Endothelial cell (in vitro differentiated cells): ENCODE measurements at regions not wholly inside any gene's neighbourhood (a gene's known extent, or its start where the extent isn't known, plus 50 kb on each side); places are given as distances from the start of the nearest gene placed in this dataset.

Experiments used
- DNase-seq: peaks from one replicate; pipeline ENCODE4 v3.0.0; 2021; ENCODE audit warnings: low spot score
- H3K27ac Mint-ChIP-seq: one replicate; pipeline ENCODE4 v1.8.0; 2021; ENCODE audit warnings: mixed read lengths, inconsistent platforms; ENCODE audit not compliant: unreplicated experiment
- H3K27me3 Mint-ChIP-seq: one replicate; pipeline ENCODE4 v1.8.0; 2021; ENCODE audit warnings: mild to moderate bottlenecking, moderate library complexity, mixed read lengths, inconsistent platforms; ENCODE audit not compliant: unreplicated experiment
- H3K36me3 Mint-ChIP-seq: one replicate; pipeline ENCODE4 v1.8.0; 2021; ENCODE audit warnings: mild to moderate bottlenecking, low read depth, mixed read lengths, inconsistent platforms; ENCODE audit not compliant: unreplicated experiment
- H3K4me1 Mint-ChIP-seq: one replicate; pipeline ENCODE4 v1.8.0; 2021; ENCODE audit warnings: mild to moderate bottlenecking, mixed read lengths, inconsistent platforms; ENCODE audit not compliant: unreplicated experiment
- H3K4me3 Mint-ChIP-seq: one replicate; pipeline ENCODE4 v1.8.0; 2021; ENCODE audit warnings: mild to moderate bottlenecking, mixed read lengths, inconsistent platforms; ENCODE audit not compliant: unreplicated experiment
- H3K9me3 Mint-ChIP-seq: one replicate; pipeline ENCODE4 v1.8.0; 2021; ENCODE audit warnings: mixed read lengths, inconsistent platforms; ENCODE audit not compliant: unreplicated experiment
- TF ChIP-seq, protein P1 (sequence below): fragments of 200-600 bp; sonication (generic); IDR thresholded peaks from one replicate; pipeline ENCODE4 v1.5.0; 2021; ENCODE audit warnings: antibody characterized with exemption; ENCODE audit not compliant: unreplicated experiment

DNA sequence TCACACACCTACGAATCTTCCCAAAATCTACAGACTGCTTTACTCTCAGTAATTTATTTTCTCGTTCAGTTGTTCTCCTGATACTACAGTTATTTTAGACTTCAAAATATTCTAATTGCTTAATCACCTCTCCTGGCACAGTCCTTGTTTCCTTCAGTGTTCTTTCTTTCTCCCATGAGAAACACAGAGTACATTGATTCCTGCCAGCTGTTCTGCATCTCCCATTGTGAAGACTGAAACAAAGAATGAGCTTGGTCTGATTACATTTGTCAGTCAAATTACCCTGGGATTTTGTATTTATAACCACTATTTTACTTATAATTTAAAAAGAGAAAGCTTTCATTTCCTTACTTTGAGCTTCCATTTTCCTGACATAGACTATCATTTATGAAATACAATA, 63.9 kb upstream of the TANK start:
- H3K36me3 Mint-ChIP-seq = peaks cover 3% of the 10 kb centered on the region
- H3K4me1 Mint-ChIP-seq = peaks cover 15% of the 10 kb centered on the region
- H3K27me3 Mint-ChIP-seq = peaks cover 3% of the 10 kb centered on the region
- no peaks in the 10 kb centered on the region for H3K9me3 Mint-ChIP-seq
- no peak for DNase-seq
- peak overlapping the region; percentile 98 for H3K27ac Mint-ChIP-seq
- TF ChIP-seq, protein P1, sequence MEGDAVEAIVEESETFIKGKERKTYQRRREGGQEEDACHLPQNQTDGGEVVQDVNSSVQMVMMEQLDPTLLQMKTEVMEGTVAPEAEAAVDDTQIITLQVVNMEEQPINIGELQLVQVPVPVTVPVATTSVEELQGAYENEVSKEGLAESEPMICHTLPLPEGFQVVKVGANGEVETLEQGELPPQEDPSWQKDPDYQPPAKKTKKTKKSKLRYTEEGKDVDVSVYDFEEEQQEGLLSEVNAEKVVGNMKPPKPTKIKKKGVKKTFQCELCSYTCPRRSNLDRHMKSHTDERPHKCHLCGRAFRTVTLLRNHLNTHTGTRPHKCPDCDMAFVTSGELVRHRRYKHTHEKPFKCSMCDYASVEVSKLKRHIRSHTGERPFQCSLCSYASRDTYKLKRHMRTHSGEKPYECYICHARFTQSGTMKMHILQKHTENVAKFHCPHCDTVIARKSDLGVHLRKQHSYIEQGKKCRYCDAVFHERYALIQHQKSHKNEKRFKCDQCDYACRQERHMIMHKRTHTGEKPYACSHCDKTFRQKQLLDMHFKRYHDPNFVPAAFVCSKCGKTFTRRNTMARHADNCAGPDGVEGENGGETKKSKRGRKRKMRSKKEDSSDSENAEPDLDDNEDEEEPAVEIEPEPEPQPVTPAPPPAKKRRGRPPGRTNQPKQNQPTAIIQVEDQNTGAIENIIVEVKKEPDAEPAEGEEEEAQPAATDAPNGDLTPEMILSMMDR = no peak
- peak overlapping the region; percentile 18 for H3K4me3 Mint-ChIP-seq

DNA sequence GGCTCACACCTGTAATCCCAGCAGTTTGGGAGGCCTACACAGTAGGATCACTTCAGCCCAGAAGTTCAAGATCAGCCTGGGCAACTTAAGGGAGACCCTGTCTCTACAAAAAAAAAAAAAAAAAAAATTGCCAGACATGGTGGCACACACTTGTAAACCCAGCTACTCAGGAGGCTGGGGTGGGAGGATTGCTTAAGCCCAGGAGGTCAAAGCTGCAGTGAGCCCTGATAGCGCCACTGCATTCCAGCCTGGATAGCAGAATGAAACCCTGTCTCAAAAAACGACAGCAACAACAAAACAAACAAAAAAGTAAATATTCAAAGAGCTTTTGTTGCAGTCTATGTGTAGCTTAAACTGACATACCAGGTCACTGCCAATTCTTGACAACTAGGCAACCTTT, 63.1 kb upstream of the TANK start:
- Mint-ChIP-seq H3K27ac (no peak overlapping the region), H3K36me3 (peaks cover 3% of the 10 kb centered on the region), H3K4me3 (no peak overlapping the region), H3K4me1 (peaks cover 14% of the 10 kb centered on the region), H3K9me3 (no peaks in the 10 kb centered on the region), H3K27me3 (peaks cover 3% of the 10 kb centered on the region)
- TF ChIP-seq, protein P1 = no peak
- DNase-seq = no peak

DNA sequence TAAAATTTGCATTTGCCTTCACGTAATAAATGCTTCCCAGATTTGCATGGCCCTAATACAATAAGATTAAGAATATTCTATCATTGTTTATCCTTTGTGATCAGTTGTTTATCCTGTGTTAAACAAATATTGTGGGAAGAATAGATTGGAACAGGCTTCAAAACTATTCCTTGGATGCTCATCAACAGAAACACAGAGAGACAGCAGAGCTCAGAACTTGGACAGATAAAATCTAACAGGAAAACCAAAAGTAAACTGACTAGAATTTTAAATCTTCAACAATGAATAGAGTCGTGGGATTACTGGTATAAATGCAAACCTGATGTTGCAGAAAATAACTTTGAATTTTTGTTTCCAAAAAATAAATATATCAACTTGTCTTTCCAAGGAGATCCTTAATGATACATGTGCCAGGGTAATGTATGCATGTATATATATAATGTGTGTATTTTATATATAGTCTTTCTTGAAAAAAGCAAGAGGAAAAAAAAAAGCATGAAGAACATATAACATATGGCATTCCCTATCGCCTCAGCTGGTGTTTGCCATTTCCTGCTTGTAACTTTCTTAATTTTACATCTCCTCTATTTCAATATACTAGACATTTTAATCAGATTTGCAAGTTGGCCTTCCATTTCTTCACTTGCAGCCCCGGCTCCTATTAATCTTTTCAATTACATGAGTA, 59.9 kb upstream of the TANK start:
- Mint-ChIP-seq H3K27ac (no peak overlapping the region), H3K9me3 (no peaks in the 10 kb centered on the region), H3K27me3 (peaks cover 3% of the 10 kb centered on the region), H3K4me3 (no peak overlapping the region), H3K4me1 (peaks cover 8% of the 10 kb centered on the region), H3K36me3 (peaks cover 3% of the 10 kb centered on the region)
- no peak for DNase-seq
- TF ChIP-seq, protein P1 = no peak

DNA sequence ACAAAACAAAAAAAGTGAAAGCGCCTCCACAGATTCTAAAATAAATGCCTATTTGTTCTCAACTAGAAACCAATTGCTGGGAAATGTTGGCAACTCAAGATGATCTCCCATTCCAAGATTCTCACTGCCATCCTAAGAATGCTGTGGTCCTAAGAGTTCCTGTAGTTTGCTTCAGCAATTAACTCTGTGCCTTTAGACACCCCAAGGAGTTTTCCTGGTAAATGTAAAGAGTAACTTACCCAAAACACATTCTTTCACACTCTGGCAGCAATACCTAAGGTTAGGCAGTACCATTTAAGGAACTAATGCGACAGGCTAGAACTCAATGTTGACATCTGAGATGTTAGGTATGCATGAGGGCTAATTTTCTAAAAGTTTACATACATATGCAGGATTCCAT, 58.8 kb upstream of the TANK start:
- Mint-ChIP-seq H3K36me3 (peaks cover 3% of the 10 kb centered on the region), H3K4me1 (peaks cover 5% of the 10 kb centered on the region), H3K27ac (no peak overlapping the region), H3K27me3 (peaks cover 3% of the 10 kb centered on the region), H3K9me3 (no peaks in the 10 kb centered on the region), H3K4me3 (no peak overlapping the region)
- DNase-seq = no peak
- TF ChIP-seq, protein P1 = no peak

DNA sequence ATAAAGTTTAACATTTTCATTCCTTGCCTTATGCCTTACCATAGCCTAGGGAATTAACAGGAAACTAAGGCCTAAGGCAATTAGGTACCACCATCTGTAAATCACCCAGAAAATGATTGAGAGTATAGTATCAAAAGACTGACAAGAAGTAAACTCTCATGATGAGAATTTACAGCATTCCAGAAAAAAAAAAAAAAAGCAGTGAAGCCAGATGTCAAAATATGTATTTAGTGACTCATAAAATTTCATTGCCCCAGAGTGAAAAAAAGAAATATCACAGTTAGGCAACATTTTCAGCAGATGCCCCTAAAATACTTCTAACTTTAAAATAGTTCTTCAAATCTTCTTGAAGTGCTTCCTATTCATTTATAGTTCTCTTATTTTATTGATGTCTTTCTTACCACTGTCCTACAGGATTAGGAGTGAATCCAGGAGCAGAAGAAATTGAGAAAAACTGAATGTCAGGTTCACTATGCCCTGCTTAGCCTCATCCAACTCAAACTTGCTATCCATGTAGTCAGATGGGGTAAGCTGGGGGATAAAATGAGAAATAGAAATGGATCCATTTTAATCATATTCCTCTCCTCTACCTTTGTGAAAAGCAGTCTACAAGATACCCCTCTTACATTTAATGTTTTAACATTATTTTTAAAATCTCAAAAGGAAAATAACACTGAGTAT, 57.3 kb upstream of the TANK start:
- peaks cover 14% of the 10 kb centered on the region for H3K4me1 Mint-ChIP-seq

More for the DNA sequence above, 57.3 kb upstream of the TANK start:
- Mint-ChIP-seq H3K9me3 (no peaks in the 10 kb centered on the region), H3K4me3 (no peak overlapping the region), H3K27me3 (peaks cover 2% of the 10 kb centered on the region), H3K27ac (no peak overlapping the region), H3K36me3 (peaks cover 3% of the 10 kb centered on the region)
- TF ChIP-seq, protein P1 = no peak
- no peak for DNase-seq
